Neural progenitor cell (in vitro differentiated cells): ENCODE measurements at regions not wholly inside any gene's neighbourhood (a gene's known extent, or its start where the extent isn't known, plus 50 kb on each side); places are given as distances from the start of the nearest gene placed in this dataset.

ENCODE experiments used
- CTCF ChIP-seq: fragments of 200-600 bp; sonication (generic); IDR thresholded peaks from 2 replicates; pipeline ENCODE4 v1.5.1; 2017; ENCODE audit warnings: antibody characterized with exemption, mild to moderate bottlenecking
- EZH2 ChIP-seq: fragments of 200-600 bp; sonication (generic); IDR thresholded peaks from 2 replicates; pipeline ENCODE4 v1.6.1; 2017; ENCODE audit warnings: antibody characterized with exemption, mild to moderate bottlenecking, moderate library complexity
- EZH2phosphoT487 ChIP-seq: fragments of 200-600 bp; sonication (generic); IDR thresholded peaks from 2 replicates; pipeline ENCODE4 v1.6.1; 2017; ENCODE audit warnings: antibody characterized with exemption

GRCh38 chr3:189548053-189548452, 83.1 kb upstream of the TP63 start:
- no peak for TF ChIP-seq CTCF
- TF ChIP-seq EZH2, result no peak
- TF ChIP-seq EZH2phosphoT487, result no peak
